HG03571 (cell line): ENCODE measurements at regions not wholly inside any gene's neighbourhood (a gene's known extent, or its start where the extent isn't known, plus 50 kb on each side); places are given as distances from the start of the nearest gene placed in this dataset.

Experiments
- ATAC-seq: cut with Tn5 transposase; IDR thresholded peaks from one replicate; pipeline ENCODE4 v1.9.1; 2021; ENCODE audit not compliant: unreplicated experiment

GRCh38 chr10:111873041-111873440, 310.5 kb downstream of the GPAM start:
- ATAC-seq = no peak

- no peak for ATAC-seq
Measured at GRCh38 chr10:111873621-111874135, 309.9 kb downstream of the GPAM start.

GRCh38 chr10:111874576-111874975, 309.0 kb downstream of the GPAM start:
- ATAC-seq = no peak

- no peak for ATAC-seq
Measured at GRCh38 chr10:111875725-111876124, 307.8 kb downstream of the GPAM start.

- ATAC-seq = no peak
Measured at GRCh38 chr10:111877258-111877657, 306.3 kb downstream of the GPAM start.

GRCh38 chr10:111879969-111880368, 303.6 kb downstream of the GPAM start:
- no peak for ATAC-seq

- no peak for ATAC-seq
Measured at GRCh38 chr10:111885046-111885445, 298.5 kb downstream of the GPAM start.

GRCh38 chr10:111885919-111886318, 297.6 kb downstream of the GPAM start:
- no peak for ATAC-seq

- ATAC-seq = no peak
Measured at GRCh38 chr10:111887266-111887665, 296.3 kb downstream of the GPAM start.

- no peak for ATAC-seq
Measured at GRCh38 chr10:111890046-111890445, 293.5 kb downstream of the GPAM start.

- no peak for ATAC-seq
Measured at GRCh38 chr10:111916011-111916410, 267.6 kb downstream of the GPAM start.

GRCh38 chr10:111921821-111922220, 261.7 kb downstream of the GPAM start:
- ATAC-seq = no peak

- ATAC-seq = no peak
Measured at GRCh38 chr10:111923032-111923431, 260.5 kb downstream of the GPAM start.

GRCh38 chr10:111926286-111926685, 257.3 kb downstream of the GPAM start:
- ATAC-seq = no peak

GRCh38 chr10:111933937-111934336, 249.6 kb downstream of the GPAM start:
- ATAC-seq = no peak

GRCh38 chr10:111934931-111935330, 248.6 kb downstream of the GPAM start:
- no peak for ATAC-seq

GRCh38 chr10:111936143-111936542, 247.4 kb downstream of the GPAM start:
- ATAC-seq = no peak

GRCh38 chr10:111944331-111944730, 239.2 kb downstream of the GPAM start:
- ATAC-seq = no peak

GRCh38 chr10:111953949-111954348, 229.6 kb downstream of the GPAM start:
- no peak for ATAC-seq

GRCh38 chr10:111954386-111954785, 229.2 kb downstream of the GPAM start:
- no peak for ATAC-seq

- no peak for ATAC-seq
Measured at GRCh38 chr10:111956841-111957240, 226.7 kb downstream of the GPAM start.

- ATAC-seq = no peak
Measured at GRCh38 chr10:111962951-111963350, 220.6 kb downstream of the GPAM start.

GRCh38 chr10:111967116-111967515, 216.4 kb downstream of the GPAM start:
- no peak for ATAC-seq

GRCh38 chr10:111967547-111967946, 216.0 kb downstream of the GPAM start:
- no peak for ATAC-seq
